Naive thymus-derived CD4-positive, alpha-beta T cell (primary cell): ENCODE measurements at regions not wholly inside any gene's neighbourhood (a gene's known extent, or its start where the extent isn't known, plus 50 kb on each side); places are given as distances from the start of the nearest gene placed in this dataset.

ENCODE experiments used
- ATAC-seq: fragments of 150-1000 bp; cut with Tn5 transposase; 2 replicates; pipeline ENCODE4 v1.10.0; 2021; ENCODE audit warnings: mild to moderate bottlenecking, moderate library complexity
- CTCF ChIA-PET: fragments of 350-600 bp; sonication (Branson Sonifier 250); formaldehyde crosslinking; loops from one replicate; lab custom pipeline; 2021; ENCODE audit warnings: antibody characterized with exemption; lab: Charles Lee
- POLR2A ChIA-PET: fragments of 350-600 bp; sonication (Branson Sonifier 250); formaldehyde crosslinking; loops from one replicate; lab custom pipeline; 2021; ENCODE audit warnings: antibody characterized with exemption, inconsistent platforms; lab: Charles Lee
- DNase-seq, 9 donors: peaks; one replicate each; pipeline versions ENCODE4 v3.0.0 to v3.0.0-alpha.2; 2020 to 2022; ENCODE audit warnings: mixed read lengths in 1 of 9
- H3K27ac ChIP-seq: one replicate; pipeline ENCODE4 v1.7.0; 2013; ENCODE audit warnings: mild to moderate bottlenecking, low read depth, low read length, moderate library complexity
- H3K27me3 ChIP-seq, 2 donors: one replicate each; pipeline ENCODE4 v1.7.0; 2013; ENCODE audit warnings: low read length in 2 of 2, mild to moderate bottlenecking in 2 of 2, moderate library complexity in 2 of 2; ENCODE audit not compliant: control insufficient read depth in 2 of 2, insufficient read depth in 2 of 2
- H3K36me3 ChIP-seq, 3 experiments: 1 replicate in 2 of 3; 2 replicates in 1 of 3; pipeline ENCODE4 v1.7.0; 2013; ENCODE audit warnings: low read length in 3 of 3, mild to moderate bottlenecking in 3 of 3, moderate library complexity in 1 of 3; ENCODE audit not compliant: insufficient read depth in 3 of 3, control insufficient read depth in 2 of 3
- H3K4me1 ChIP-seq, 2 donors: one replicate each; pipeline ENCODE4 v1.7.0; 2013; ENCODE audit warnings: low read length in 2 of 2, mild to moderate bottlenecking in 2 of 2, moderate library complexity in 1 of 2; ENCODE audit not compliant: control insufficient read depth in 2 of 2, insufficient read depth in 2 of 2
- H3K4me3 ChIP-seq: 2 replicates; pipeline ENCODE4 v1.7.0; 2013; ENCODE audit warnings: mild to moderate bottlenecking, low read length
- H3K9me3 ChIP-seq, 3 experiments: 1 replicate in 2 of 3; 2 replicates in 1 of 3; pipeline ENCODE4 v1.7.0; 2013; ENCODE audit warnings: low read length in 3 of 3; ENCODE audit not compliant: control insufficient read depth in 2 of 3
- H3K27ac Mint-ChIP-seq, 9 donors: one replicate each; pipeline ENCODE4 v1.8.0; 2020 to 2022; ENCODE audit warnings: mixed read lengths in 9 of 9, mild to moderate bottlenecking in 8 of 9, moderate library complexity in 5 of 9, inconsistent platforms in 2 of 9
- H3K27me3 Mint-ChIP-seq, 5 donors: one replicate each; pipeline ENCODE4 v1.8.0; 2021 to 2022; ENCODE audit warnings: mixed read lengths in 5 of 5, mild to moderate bottlenecking in 1 of 5
- H3K36me3 Mint-ChIP-seq, 5 donors: one replicate each; pipeline ENCODE4 v1.8.0; 2020 to 2022; ENCODE audit warnings: mixed read lengths in 5 of 5, mild to moderate bottlenecking in 3 of 5, inconsistent platforms in 1 of 5
- H3K4me1 Mint-ChIP-seq, 7 donors: one replicate each; pipeline ENCODE4 v1.8.0; 2020 to 2022; ENCODE audit warnings: mixed read lengths in 7 of 7, mild to moderate bottlenecking in 3 of 7, inconsistent platforms in 1 of 7
- H3K4me3 Mint-ChIP-seq, 10 donors: one replicate each; pipeline ENCODE4 v1.8.0; 2020 to 2022; ENCODE audit warnings: mild to moderate bottlenecking in 10 of 10, mixed read lengths in 10 of 10, moderate library complexity in 6 of 10, inconsistent platforms in 2 of 10
- H3K9me3 Mint-ChIP-seq, 11 donors: one replicate each; pipeline ENCODE4 v1.8.0; 2020 to 2022; ENCODE audit warnings: mixed read lengths in 11 of 11, mild to moderate bottlenecking in 4 of 11, inconsistent platforms in 1 of 11, moderate library complexity in 1 of 11
- intact Hi-C, 2 donors: fragments of 100-400 bp; cut with micrococcal nuclease; formaldehyde crosslinking; loops; one replicate each; pipeline ENCODE4 v1.15.1; 2023

DNA sequence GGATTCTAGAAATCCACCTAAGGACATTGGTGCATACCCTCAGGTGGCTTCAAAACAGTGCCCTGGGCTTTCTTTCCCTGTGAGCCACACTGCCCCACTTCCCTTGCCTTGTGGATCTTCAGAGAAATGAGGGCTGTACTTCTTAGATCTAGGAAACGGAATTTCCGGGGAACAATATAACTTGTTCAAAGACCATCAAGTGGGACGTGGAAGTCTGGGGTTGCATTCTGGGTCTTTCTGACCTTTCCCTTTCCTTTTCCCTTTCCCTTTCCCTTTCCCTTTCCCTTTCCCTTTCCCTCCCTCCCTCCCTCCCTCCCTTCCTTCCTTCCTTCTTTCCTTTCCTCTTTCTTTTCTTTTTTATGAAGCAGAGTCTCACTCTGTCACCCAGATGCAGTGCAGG, 97.1 kb upstream of the SALL1 start:
- Histone ChIP-seq H3K4me1 (no peaks in the 10 kb centered on the region), H3K9me3 (no peaks in the 10 kb centered on the region), H3K36me3 (no peaks in the 10 kb centered on the region), H3K27ac (no peak overlapping the region), H3K27me3 (no peaks in the 10 kb centered on the region), H3K4me3 (no peak overlapping the region)
- ATAC-seq = no peak
- ChIA-PET POLR2A (no interaction called here), CTCF (no interaction called here)
- H3K27ac Mint-ChIP-seq = no peak overlapping the region
- H3K36me3 Mint-ChIP-seq = no peaks in the 10 kb centered on the region
- peaks cover 0 to 6% (median 0%) of the 10 kb centered on the region in 5 donors for H3K27me3 Mint-ChIP-seq
- no peak overlapping the region for H3K4me3 Mint-ChIP-seq
- peaks cover 0 to 25% (median 8%) of the 10 kb centered on the region in 11 donors for H3K9me3 Mint-ChIP-seq
- H3K4me1 Mint-ChIP-seq = no peaks in the 10 kb centered on the region
- intact Hi-C loops = no loop called here
- DNase-seq = no peak

DNA sequence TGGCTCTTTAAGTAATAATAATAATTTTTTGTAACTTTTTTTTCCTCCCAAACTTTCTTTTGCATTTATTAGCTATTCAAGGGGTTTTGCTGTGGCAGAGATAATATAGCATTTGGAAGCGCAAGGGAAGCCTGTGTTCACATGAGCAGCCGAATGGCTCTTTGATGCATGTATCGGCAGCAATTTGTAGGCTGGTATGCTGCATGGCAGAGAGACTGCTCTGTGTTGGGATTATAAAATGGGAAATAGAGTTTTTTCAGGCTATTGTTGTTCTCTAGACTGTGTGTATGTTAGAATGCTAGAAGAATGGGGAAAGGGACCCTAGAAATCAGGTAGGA, 94.6 kb upstream of the SALL1 start:
- H3K36me3 Mint-ChIP-seq = no peaks in the 10 kb centered on the region
- Histone ChIP-seq H3K27ac (no peak overlapping the region), H3K27me3 (no peaks in the 10 kb centered on the region), H3K36me3 (no peaks in the 10 kb centered on the region), H3K4me1 (no peaks in the 10 kb centered on the region), H3K9me3 (no peaks in the 10 kb centered on the region), H3K4me3 (no peak overlapping the region)
- no peak for ATAC-seq
- peaks cover 0 to 6% (median 0%) of the 10 kb centered on the region in 5 donors for H3K27me3 Mint-ChIP-seq
- no peaks in the 10 kb centered on the region for H3K4me1 Mint-ChIP-seq
- H3K4me3 Mint-ChIP-seq = no peak overlapping the region
- CTCF ChIA-PET = no interaction called here
- POLR2A ChIA-PET = no interaction called here
- intact Hi-C loops = no loop called here
- no peak for DNase-seq
- peaks cover 0 to 18% (median 7%) of the 10 kb centered on the region in 11 donors for H3K9me3 Mint-ChIP-seq
- no peak overlapping the region for H3K27ac Mint-ChIP-seq

DNA sequence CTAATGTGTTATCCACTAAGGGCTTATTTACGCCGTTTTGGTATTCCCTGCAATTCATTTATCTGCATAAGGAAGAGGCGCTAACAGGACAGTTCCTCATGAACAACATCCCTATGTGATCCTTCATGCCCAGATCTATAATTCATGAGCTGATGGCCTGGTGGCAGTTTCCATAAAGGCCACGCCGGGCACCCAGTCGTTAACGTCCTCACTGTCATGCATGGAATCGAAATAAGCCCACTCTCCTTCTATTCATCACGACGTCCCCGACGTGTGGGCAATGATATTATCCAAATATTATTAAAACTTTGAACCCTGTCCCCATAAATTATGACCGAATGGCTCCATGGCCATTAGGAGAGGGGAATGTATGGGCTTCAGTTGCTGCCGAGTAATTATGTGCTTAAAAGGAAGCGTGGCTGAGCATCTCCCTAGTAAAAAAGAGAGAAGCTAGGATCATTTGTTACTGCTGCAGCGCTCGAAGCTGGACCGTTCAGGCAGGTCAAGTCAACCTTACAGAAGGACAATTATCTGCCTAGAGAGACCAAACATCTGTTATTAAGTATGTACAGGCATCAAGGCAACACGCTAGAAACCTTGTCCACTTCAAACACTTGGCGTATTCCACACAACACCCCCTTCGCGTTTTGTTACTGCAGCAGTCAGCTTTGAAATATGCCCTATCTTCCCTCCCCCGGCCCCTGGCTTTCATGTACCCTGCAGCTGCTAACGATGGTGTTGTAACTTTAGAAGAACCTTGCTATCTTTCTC, 94.0 kb upstream of the SALL1 start:
- Mint-ChIP-seq H3K9me3 (peaks cover 3 to 23% (median 7%) of the 10 kb centered on the region in 11 donors), H3K36me3 (no peaks in the 10 kb centered on the region), H3K27ac (no peak overlapping the region), H3K4me3 (no peak overlapping the region), H3K4me1 (no peaks in the 10 kb centered on the region), H3K27me3 (peaks cover 0 to 6% (median 0%) of the 10 kb centered on the region in 5 donors)
- H3K27ac ChIP-seq = no peak overlapping the region
- H3K4me3 ChIP-seq = no peak overlapping the region
- H3K4me1 ChIP-seq = no peaks in the 10 kb centered on the region
- H3K9me3 ChIP-seq = no peaks in the 10 kb centered on the region
- intact Hi-C loops = no loop called here
- no peak for DNase-seq
- POLR2A ChIA-PET = no interaction called here
- H3K27me3 ChIP-seq = no peaks in the 10 kb centered on the region
- ATAC-seq = no peak
- no peaks in the 10 kb centered on the region for H3K36me3 ChIP-seq
- CTCF ChIA-PET = no interaction called here

DNA sequence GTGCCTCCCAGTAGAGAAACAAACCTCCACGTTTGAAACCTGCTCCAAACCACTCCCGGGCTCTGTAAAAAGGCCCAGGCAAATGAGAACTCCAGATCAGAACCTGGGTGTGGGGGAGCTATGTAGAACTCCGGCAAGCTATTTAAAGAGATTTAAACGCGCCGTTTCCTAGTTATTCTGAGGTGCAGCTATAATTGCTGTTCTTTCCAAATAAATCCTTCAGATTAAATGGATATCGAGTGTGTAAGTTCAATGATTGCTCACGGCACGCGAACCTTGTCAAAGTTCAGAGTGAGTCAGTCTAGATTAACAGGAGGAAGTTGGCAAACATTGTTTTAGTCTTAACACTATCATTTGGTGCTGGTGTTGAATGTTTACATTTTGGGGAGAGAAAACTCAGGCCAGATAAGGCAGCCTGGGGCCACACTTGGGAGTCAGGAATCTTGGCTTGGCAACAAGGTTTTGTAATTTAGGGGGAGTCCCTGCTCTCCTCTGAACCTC, 92.9 kb upstream of the SALL1 start:
- Histone ChIP-seq H3K27me3 (no peaks in the 10 kb centered on the region), H3K36me3 (no peaks in the 10 kb centered on the region), H3K27ac (no peak overlapping the region), H3K9me3 (peaks cover 0 to 8% (median 0%) of the 10 kb centered on the region in 3 experiments), H3K4me3 (no peak overlapping the region), H3K4me1 (no peaks in the 10 kb centered on the region)
- Mint-ChIP-seq H3K36me3 (no peaks in the 10 kb centered on the region), H3K27ac (no peak overlapping the region), H3K4me3 (no peak overlapping the region), H3K27me3 (peaks cover 0 to 6% (median 0%) of the 10 kb centered on the region in 5 donors), H3K4me1 (no peaks in the 10 kb centered on the region), H3K9me3 (peaks cover 3 to 30% (median 11%) of the 10 kb centered on the region in 11 donors)
- CTCF ChIA-PET = no interaction called here
- DNase-seq (no peak), ATAC-seq (no peak)
- POLR2A ChIA-PET = no interaction called here
- intact Hi-C loops = no loop called here

DNA sequence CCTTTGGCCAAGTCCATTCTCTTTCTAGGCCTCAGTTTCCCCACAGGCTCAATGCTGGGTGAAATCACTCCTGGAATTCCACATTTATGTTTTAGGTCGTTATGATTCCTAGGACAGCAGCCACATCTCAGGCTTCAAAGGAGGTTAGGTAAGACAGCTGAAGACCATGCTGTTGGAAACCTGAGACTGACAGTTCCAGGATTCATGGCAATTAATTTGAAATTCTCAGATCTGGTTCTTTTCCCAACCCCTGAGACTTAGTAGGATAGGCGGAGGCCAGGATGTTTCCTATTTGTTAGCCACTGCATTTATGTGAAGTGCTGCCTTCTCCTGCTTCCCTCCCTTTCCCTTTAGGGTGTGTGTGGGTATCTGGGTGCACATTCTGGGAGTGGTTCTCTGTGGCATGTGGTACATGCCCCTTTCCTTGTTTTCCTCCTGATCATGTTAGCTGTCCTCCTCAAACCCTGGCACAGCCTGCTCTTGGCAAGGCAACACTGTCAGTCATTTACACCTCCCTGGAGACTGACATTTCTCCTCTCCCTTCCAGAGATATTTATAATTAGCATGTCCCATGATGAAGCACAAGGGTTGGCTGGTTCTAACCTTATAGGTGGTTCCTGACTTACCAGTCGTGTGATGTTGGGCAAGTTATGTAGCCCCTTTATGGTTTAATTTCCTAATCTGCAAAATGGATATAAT, 91.4 kb upstream of the SALL1 start:
- H3K9me3 Mint-ChIP-seq = peaks cover 3 to 31% (median 10%) of the 10 kb centered on the region in 11 donors
- no peaks in the 10 kb centered on the region for H3K36me3 ChIP-seq
- ChIA-PET CTCF (no interaction called here), POLR2A (no interaction called here)
- H3K27ac Mint-ChIP-seq = no peak overlapping the region
- H3K4me1 Mint-ChIP-seq = no peaks in the 10 kb centered on the region
- H3K27me3 ChIP-seq = no peaks in the 10 kb centered on the region
- no peaks in the 10 kb centered on the region for H3K36me3 Mint-ChIP-seq
- H3K4me3 ChIP-seq = no peak overlapping the region
- DNase-seq (no peak), ATAC-seq (no peak)
- H3K27me3 Mint-ChIP-seq = peaks cover 0 to 6% (median 3%) of the 10 kb centered on the region in 5 donors
- peaks cover 0 to 11% (median 0%) of the 10 kb centered on the region in 3 experiments for H3K9me3 ChIP-seq
- no peaks in the 10 kb centered on the region for H3K4me1 ChIP-seq
- intact Hi-C loops = no loop called here
- no peak overlapping the region for H3K27ac ChIP-seq
- no peak overlapping the region for H3K4me3 Mint-ChIP-seq

DNA sequence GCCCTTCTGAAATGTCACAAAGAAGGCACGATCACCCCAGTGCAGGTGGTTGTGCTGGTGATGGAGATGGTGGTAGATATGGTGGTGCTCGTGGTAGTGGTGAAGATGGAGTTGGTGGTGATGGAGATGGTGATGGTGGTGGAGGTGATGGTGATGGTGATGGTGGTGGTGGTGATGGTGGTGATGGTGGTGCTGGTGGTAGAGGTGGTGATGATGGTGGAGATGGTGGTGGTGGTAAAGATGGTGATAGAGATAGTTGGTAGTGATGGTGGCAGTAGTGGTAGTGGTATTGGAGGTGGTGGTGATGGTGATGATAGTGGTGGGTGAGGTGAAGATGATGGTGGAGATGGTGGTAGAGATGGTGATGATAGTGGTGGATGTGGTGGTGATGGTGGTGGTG, 88.1 kb upstream of the SALL1 start:
- H3K27me3 ChIP-seq = no peaks in the 10 kb centered on the region

More for the DNA sequence above, 88.1 kb upstream of the SALL1 start:
- no peak overlapping the region for H3K27ac Mint-ChIP-seq
- no peak overlapping the region for H3K4me3 Mint-ChIP-seq
- ATAC-seq = no peak
- Histone ChIP-seq H3K36me3 (no peaks in the 10 kb centered on the region), H3K27ac (no peak overlapping the region), H3K4me1 (no peaks in the 10 kb centered on the region), H3K4me3 (no peak overlapping the region), H3K9me3 (peaks cover 0 to 14% (median 0%) of the 10 kb centered on the region in 3 experiments)
- H3K4me1 Mint-ChIP-seq = no peaks in the 10 kb centered on the region
- H3K27me3 Mint-ChIP-seq = peaks cover 0 to 18% (median 0%) of the 10 kb centered on the region in 5 donors
- CTCF ChIA-PET = no interaction called here
- no peak for DNase-seq
- intact Hi-C loops = no loop called here
- H3K9me3 Mint-ChIP-seq = peaks cover 0 to 26% (median 7%) of the 10 kb centered on the region in 11 donors
- no peaks in the 10 kb centered on the region for H3K36me3 Mint-ChIP-seq
- POLR2A ChIA-PET = no interaction called here
